AG10803 (cell line): ENCODE measurements at regions not wholly inside any gene's neighbourhood (a gene's known extent, or its start where the extent isn't known, plus 50 kb on each side); places are given as distances from the start of the nearest gene placed in this dataset.

Experiments
- DNase-seq: peaks from one replicate; pipeline ENCODE4 v3.0.0; 2010; ENCODE audit warnings: low read depth
- H3K4me3 ChIP-seq: 2 replicates; pipeline ENCODE4 v1.5.1; 2011; ENCODE audit warnings: mild to moderate bottlenecking, low read length, control low read depth
- TF ChIP-seq, protein P1 (sequence below): conservative IDR thresholded peaks from 2 replicates; pipeline ENCODE4 v1.5.1; 2011; ENCODE audit warnings: mild to moderate bottlenecking, low read length, control low read depth, inconsistent platforms

DNA sequence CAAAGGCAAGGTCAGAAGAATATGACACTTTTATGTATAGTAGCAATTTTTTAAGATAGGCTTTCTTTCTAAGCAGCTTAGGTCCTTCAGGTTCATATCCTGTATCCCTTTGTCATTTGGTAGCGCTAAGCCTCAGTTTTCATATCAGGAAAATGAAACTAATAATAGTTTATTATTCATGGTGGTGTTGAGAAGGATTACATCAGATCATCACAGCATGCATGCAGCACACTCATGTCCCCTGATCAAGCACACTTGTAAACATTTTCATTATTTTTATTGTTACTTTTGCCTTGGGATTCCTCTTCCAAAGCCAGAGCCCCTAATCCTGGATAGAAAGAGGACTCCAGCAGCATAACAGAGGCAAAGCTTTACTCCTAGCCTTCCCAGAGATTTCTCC, 70.2 kb upstream of the ADGRF1 start:
- no peak for DNase-seq
- H3K4me3 ChIP-seq = no peak overlapping the region
- TF ChIP-seq, protein P1, sequence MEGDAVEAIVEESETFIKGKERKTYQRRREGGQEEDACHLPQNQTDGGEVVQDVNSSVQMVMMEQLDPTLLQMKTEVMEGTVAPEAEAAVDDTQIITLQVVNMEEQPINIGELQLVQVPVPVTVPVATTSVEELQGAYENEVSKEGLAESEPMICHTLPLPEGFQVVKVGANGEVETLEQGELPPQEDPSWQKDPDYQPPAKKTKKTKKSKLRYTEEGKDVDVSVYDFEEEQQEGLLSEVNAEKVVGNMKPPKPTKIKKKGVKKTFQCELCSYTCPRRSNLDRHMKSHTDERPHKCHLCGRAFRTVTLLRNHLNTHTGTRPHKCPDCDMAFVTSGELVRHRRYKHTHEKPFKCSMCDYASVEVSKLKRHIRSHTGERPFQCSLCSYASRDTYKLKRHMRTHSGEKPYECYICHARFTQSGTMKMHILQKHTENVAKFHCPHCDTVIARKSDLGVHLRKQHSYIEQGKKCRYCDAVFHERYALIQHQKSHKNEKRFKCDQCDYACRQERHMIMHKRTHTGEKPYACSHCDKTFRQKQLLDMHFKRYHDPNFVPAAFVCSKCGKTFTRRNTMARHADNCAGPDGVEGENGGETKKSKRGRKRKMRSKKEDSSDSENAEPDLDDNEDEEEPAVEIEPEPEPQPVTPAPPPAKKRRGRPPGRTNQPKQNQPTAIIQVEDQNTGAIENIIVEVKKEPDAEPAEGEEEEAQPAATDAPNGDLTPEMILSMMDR = no peak

DNA sequence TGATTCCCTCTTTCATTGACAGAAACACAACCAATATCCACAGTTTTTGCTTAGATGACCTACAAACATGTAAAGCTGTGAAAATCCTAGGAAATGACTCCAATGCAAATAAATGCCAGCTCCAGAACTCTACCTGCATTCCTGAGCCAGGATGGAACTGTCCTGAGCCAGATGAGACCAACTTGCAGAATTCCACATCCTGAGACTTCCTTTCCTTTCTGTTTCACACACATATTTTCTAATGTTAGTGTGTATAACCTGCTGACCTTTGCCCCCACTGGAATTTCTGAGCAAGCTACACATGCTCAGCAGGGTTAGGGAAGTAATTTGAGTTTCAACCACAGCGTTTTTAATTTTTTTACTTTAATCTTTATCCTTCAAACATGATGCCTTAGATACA, 69.6 kb upstream of the ADGRF1 start:
- TF ChIP-seq, protein P1 = no peak
- peak; percentile 52 for DNase-seq
- no peak overlapping the region for H3K4me3 ChIP-seq

DNA sequence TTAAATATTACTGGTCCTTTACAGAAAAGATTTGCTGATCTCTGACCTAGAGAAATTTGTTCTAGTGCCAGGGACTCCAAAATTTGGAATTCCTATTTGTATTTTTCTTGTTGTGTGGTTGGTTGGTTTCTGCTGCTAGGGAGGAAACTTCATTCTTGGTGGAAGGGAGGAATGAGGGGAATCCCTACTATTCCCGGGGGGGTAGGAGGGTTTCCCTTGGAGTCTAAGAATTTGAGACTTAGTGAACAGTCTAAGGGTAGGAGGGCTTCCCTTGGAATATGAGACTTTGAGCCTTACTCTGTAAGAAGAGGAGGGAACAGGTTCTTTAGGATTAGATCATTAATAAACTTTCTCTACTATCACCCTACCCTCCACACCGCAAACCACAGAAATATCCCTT, 67.1 kb upstream of the ADGRF1 start:
- no peak overlapping the region for H3K4me3 ChIP-seq
- DNase-seq = peak; percentile 42
- TF ChIP-seq, protein P1 = no peak

DNA sequence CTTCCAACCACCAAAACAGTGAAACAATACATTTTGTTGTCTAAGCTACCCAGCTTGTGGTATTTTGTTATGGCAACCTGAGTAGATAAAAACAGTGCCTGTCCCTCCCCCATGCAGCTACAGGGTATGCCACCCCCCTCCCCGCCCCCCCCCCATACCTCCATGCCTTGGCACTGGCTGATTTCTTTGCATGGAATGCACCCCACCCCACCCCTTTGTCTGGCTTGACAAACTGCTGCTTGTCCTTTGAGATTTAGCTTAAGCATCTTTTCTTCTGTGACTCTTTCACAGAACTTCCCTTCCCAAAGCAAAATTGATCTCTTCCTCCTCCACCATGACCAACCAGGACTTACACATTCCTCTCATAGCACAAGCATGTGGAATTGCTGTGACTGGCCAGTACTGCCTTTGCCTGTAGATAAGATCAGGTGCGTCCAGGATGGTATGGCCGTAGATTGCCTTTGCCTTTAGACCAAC, 64.6 kb upstream of the ADGRF1 start:
- H3K4me3 ChIP-seq = no peak overlapping the region
- TF ChIP-seq, protein P1 = no peak
- DNase-seq = peak; percentile 16

DNA sequence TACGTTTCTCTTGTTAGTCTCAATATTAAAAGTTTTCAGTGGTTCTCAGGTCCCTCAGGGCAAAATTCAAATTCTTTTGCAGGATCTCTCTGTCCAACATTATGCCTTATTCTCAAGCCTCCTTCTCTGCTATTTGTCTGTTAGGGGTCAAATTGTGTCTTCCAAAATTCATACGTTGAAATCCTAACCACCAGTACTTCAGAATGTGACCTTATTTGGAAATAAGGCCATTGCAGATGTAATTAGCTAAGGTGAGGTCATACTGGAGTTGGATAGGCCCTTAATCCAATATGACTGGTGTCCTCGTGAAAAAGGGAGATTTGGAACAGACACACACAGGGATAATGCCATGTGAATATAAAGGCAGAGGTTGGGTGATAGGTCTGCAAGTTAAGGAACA, 64.1 kb upstream of the ADGRF1 start:
- TF ChIP-seq, protein P1 = no peak
- H3K4me3 ChIP-seq = no peak overlapping the region
- no peak for DNase-seq

DNA sequence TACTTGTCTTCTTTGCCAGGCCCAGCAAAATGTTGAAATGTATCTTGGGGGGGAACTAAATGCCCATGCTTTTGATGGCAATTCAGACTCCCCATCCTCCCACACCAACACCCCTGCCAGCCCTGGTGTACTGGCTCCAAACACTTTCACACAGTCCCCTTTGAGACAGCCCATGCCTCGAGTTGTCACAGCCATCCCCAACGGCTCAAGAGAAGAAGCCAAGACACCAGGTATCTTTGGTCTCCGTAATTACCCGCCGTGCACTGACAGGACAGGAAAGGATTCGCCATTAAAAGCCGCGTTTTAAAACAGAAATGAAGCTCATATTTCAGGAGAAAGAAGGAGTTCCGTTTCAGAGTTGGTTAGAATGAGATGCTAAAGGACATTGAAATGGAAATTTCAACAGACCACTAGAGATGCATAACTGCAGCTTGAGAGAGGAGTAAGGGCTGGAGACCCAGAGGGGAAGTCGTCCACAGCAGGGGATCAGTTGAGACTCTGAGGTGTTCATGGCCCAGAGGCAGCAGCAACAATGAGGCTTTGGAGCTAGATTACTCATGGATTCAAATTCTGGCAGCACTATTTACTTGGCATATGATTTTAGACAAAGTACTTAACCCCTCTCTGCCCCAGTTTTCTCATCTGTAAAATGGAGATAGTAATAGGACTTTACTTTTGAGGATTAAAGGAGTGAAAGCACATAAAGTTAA, 63.5 kb upstream of the ADGRF1 start:
- TF ChIP-seq, protein P1 = no peak
- H3K4me3 ChIP-seq = no peak overlapping the region
- no peak for DNase-seq

DNA sequence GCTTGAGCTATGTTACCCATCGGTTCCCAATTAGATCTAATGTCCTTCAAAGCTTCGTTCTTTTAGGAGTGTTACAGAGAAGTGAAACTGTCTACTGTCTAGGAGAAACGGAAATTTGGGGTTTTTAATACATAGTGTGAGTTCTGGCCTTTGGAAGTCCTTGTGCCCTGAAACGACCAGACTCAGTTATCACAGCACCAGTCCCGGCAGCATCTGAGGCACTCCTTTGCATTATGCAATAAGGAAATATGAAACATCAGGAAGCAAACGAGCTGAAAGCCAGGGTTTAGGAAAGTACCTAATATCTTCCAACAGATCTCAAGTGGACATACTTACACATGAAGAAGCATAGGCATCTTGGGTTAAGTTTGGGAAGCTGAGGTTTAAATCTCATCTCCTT, 61.8 kb upstream of the ADGRF1 start:
- peak; percentile 33 for DNase-seq
- H3K4me3 ChIP-seq = no peak overlapping the region
- TF ChIP-seq, protein P1 = no peak
